BLaER1 treated with 17β-estradiol and CSF1 and Interleukin-3, amounts not matched to agents 10 nM and 100 nM (cell line): ENCODE measurements at regions not wholly inside any gene's neighbourhood (a gene's known extent, or its start where the extent isn't known, plus 50 kb on each side); places are given as distances from the start of the nearest gene placed in this dataset.
"Not testable (repeated sequence)": the region's sequence is repeated elsewhere in the genome, so short reads cannot be mapped to it uniquely, and the experiment has no call there.

Source experiments
- H3K27ac ChIP-seq, 11 experiments: shearing (Covaris generic); formaldehyde crosslinking; 2 replicates each; pipeline ENCODE4 v1.8.1; 2022
- H3K27me3 ChIP-seq, 11 experiments: shearing (Covaris generic); formaldehyde crosslinking; 2 replicates each; pipeline ENCODE4 v1.8.1; 2022
- H3K36me3 ChIP-seq, 11 experiments: shearing (Covaris generic); formaldehyde crosslinking; 2 replicates each; pipeline ENCODE4 v1.8.1; 2022
- H3K4me1 ChIP-seq, 10 experiments: shearing (Covaris generic); formaldehyde crosslinking; 2 replicates each; pipeline ENCODE4 v1.8.1; 2022
- H3K4me2 ChIP-seq, 11 experiments: shearing (Covaris generic); formaldehyde crosslinking; 2 replicates each; pipeline ENCODE4 v1.8.1; 2022
- H3K4me3 ChIP-seq, 10 experiments: shearing (Covaris generic); formaldehyde crosslinking; 2 replicates each; pipeline ENCODE4 v1.8.1; 2022
- H3K9ac ChIP-seq, 11 experiments: shearing (Covaris generic); formaldehyde crosslinking; 2 replicates each; pipeline ENCODE4 v1.8.1; 2022
- H3K9me3 ChIP-seq, 11 experiments: shearing (Covaris generic); formaldehyde crosslinking; replicated peaks in 1 of 11; 2 replicates each; pipeline ENCODE4 v1.8.1; 2022
- H4K20me1 ChIP-seq, 11 experiments: shearing (Covaris generic); formaldehyde crosslinking; 2 replicates each; pipeline ENCODE4 v1.8.1; 2022
- Cebpa-rat ChIP-seq, 11 experiments: shearing (Covaris generic); IDR thresholded peaks; 2 replicates each; pipeline ENCODE4 v1.8.1; 2022

DNA sequence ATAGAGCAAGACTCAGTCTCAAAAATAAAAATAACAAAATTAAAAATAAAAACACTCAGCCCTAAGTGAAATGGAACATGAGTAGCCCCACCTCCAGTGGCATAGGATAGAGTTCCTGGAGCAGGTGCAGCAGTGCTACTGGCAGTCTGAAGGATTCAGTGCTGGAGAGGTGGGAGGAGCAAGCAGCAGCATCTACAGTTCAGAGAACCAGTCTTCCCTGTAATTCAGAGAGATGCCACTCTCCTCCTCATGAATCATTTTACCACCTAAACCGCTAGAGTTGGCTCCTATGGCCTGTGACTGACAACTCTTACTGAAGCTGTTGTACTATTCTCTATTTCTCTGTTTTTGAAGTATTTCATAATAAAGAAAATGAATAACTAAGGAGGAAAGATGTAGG, 56.0 kb upstream of the SMURF2 start:
- no peak for TF ChIP-seq Cebpa-rat (IDR thresholded peaks at IDR 0.05)
- Histone ChIP-seq H3K4me2 (peak overlapping the region in 3 of 11 experiments; percentile 10 to 19 (median 12); a peak in 1 of 22 replicates), H3K4me3 (no peak overlapping the region), H3K4me1 (peaks cover 12 to 22% (median 17%) of the 10 kb centered on the region in 10 experiments), H3K27ac (no peak overlapping the region), H4K20me1 (no peaks in the 10 kb centered on the region), H3K27me3 (no peaks in the 10 kb centered on the region), H3K9ac (no peak overlapping the region), H3K36me3 (no peaks in the 10 kb centered on the region), H3K9me3 (peaks cover 0 to 11% (median 5%) of the 10 kb centered on the region in 11 experiments; a peak in 9 of 22 replicates)

DNA sequence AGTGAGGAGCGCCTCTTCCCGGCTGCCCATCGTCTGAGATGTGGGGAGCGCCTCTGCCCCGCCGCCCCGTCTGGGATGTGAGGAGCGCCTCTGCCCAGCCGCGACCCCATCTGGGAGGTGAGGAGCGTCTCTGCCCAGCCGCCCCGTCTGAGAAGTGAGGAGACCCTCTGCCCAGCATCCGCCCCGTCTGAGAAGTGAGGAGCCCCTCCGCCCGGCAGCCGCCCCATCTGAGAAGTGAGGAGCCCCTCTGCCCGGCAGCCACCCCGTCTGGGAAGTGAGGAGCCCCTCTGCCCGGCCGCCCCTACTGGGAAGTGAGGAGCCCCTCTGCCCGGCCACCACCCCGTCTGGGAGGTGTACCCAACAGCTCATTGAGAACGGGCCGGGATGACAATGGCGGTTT, 54.4 kb upstream of the SMURF2 start:
- not testable (repeated sequence) for H3K36me3 ChIP-seq, H3K27me3 ChIP-seq, H3K9ac ChIP-seq, H3K27ac ChIP-seq, H3K4me3 ChIP-seq, H4K20me1 ChIP-seq, H3K4me2 ChIP-seq
- peaks cover 27 to 35% (median 31%) of the 10 kb centered on the region in 10 experiments for H3K4me1 ChIP-seq
- peaks cover 0 to 11% (median 5%) of the 10 kb centered on the region in 11 experiments; a peak in 9 of 22 replicates for H3K9me3 ChIP-seq

- H3K4me3 ChIP-seq, result peak overlapping the region in 9 of 10 experiments; percentile 14 to 61 (median 54); a peak in 15 of 20 replicates
- H3K27ac ChIP-seq, result peak overlapping the region in 10 of 11 experiments; percentile 76 to 95 (median 91); a peak in 20 of 22 replicates
- peak overlapping the region in 10 of 11 experiments; percentile 53 to 83 (median 80); a peak in 19 of 22 replicates for H3K9ac ChIP-seq
Observed at GRCh38 chr17:64713786-64714185, 51.7 kb upstream of the SMURF2 start.

DNA sequence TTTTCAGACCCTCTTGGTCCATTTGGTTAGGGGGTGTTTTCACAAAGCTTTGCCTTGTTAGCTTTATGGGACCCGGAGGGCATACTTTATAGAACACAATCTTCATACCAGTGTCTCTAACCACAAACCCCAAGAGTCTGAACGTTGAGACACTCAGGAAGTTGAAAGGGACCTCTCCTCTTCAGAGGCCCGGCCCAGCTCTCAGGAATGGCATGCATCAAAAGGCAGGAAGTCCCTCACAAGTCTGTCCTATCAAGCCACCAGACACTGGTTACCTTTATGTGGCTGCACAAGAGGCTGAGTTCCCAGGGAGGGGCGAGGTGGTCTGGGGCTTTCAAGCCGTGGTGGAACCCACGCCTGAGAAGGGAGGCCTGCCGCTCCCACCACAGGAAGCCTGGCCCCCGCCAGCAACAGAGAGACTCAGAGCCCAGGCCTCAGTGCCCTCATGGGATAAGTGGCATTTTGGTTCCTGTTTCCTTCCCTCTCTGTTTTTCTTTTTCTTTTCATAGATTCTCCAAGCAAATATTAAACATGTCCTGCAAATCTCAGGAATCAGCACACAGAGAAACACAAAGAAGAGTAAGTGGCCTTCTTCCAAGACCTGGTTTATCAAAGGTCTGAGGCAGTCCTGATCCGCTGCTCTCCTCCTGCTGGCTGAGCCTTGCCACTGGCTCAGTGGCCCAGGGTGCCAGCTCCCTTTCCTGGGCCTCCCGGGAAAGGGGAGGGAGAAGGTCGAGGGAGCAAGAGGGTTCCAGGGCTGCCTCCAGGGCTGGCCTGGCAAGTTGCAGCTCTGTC, 50.6 kb upstream of the SMURF2 start:
- Histone ChIP-seq H3K4me2 (peak overlapping the region; percentile 80 to 99 (median 91)), H3K9me3 (peaks cover 0 to 11% (median 5%) of the 10 kb centered on the region in 11 experiments; a peak in 9 of 22 replicates), H3K4me1 (peaks cover 57 to 72% (median 68%) of the 10 kb centered on the region in 10 experiments), H3K9ac (peak overlapping the region; percentile 21 to 83 (median 79); a peak in 21 of 22 replicates), H3K27ac (peak overlapping the region; percentile 45 to 95 (median 90); a peak in 21 of 22 replicates), H3K4me3 (peak overlapping the region in 8 of 10 experiments; percentile 29 to 61 (median 54); a peak in 14 of 20 replicates)
- H4K20me1 ChIP-seq, H3K36me3 ChIP-seq, H3K27me3 ChIP-seq: not testable (repeated sequence)

More at GRCh38 chr17:64713786-64714185, 51.7 kb upstream of the SMURF2 start:
- peaks cover 0 to 11% (median 5%) of the 10 kb centered on the region in 11 experiments; a peak in 9 of 22 replicates for H3K9me3 ChIP-seq
- H3K36me3 ChIP-seq, H3K27me3 ChIP-seq, H4K20me1 ChIP-seq: not testable (repeated sequence)
- peak overlapping the region; percentile 80 to 99 (median 91) for H3K4me2 ChIP-seq
- H3K4me1 ChIP-seq, result peaks cover 46 to 62% (median 58%) of the 10 kb centered on the region in 10 experiments
